IMR-90 (cell line): ENCODE measurements at regions not wholly inside any gene's neighbourhood (a gene's known extent, or its start where the extent isn't known, plus 50 kb on each side); places are given as distances from the start of the nearest gene placed in this dataset.

Source experiments
- ATAC-seq: fragments of 200-7000 bp; cut with Tn5 transposase; 2 replicates; pipeline ENCODE4 v1.9.1; 2020; ENCODE audit warnings: low read depth, mild to moderate bottlenecking, moderate library complexity
- BruUV-seq: library from RNA; stranded (reverse); fragments of 400-500 nt; replicated peaks from 2 replicates; lab custom pipeline; 2021; lab: Mats Ljungman, UMichigan
- CTCF ChIA-PET: fragments of 300-600 bp; formaldehyde crosslinking; extraction: SDS; loops from one replicate; lab custom pipeline; 2021; ENCODE audit warnings: antibody characterized with exemption; lab: Yijun Ruan, JAX
- POLR2A ChIA-PET: fragments of 300-600 bp; sonication (Branson Sonifier 250); formaldehyde crosslinking; loops from one replicate; lab custom pipeline; 2022; ENCODE audit warnings: antibody characterized with exemption; ENCODE audit not compliant: unreplicated experiment; lab: Charles Lee
- DNase-seq: peaks from one replicate; pipeline ENCODE4 v3.0.0; 2013
- H2AFZ ChIP-seq: replicated peaks from 2 replicates; pipeline ENCODE3; 2013; ENCODE audit warnings: low read length, mild to moderate bottlenecking; ENCODE audit not compliant: poor library complexity
- H2AK5ac ChIP-seq: 2 replicates; pipeline ENCODE4 v1.6.1; 2013; ENCODE audit warnings: low read depth, low read length, inconsistent platforms
- H2AK9ac ChIP-seq: replicated peaks from 2 replicates; pipeline ENCODE3; 2013; ENCODE audit warnings: mild to moderate bottlenecking, low read depth, low read length, moderate library complexity; ENCODE audit not compliant: poor library complexity
- H2BK120ac ChIP-seq: 2 replicates; pipeline ENCODE4 v1.6.1; 2013; ENCODE audit warnings: low read depth, low read length, inconsistent platforms
- H2BK15ac ChIP-seq: 3 replicates; pipeline ENCODE4 v1.6.1; 2013; ENCODE audit warnings: low read depth, low read length, inconsistent platforms
- H2BK20ac ChIP-seq: 2 replicates; pipeline ENCODE4 v1.6.1; 2013; ENCODE audit warnings: low read depth, mild to moderate bottlenecking, inconsistent platforms, low read length, moderate library complexity
- H2BK5ac ChIP-seq: 2 replicates; pipeline ENCODE4 v1.6.1; 2013; ENCODE audit warnings: mild to moderate bottlenecking, low read depth, low read length, inconsistent platforms; ENCODE audit not compliant: poor library complexity, severe bottlenecking
- H3K14ac ChIP-seq: replicated peaks from 2 replicates; pipeline ENCODE4 v1.6.1; 2013; ENCODE audit warnings: low read depth, low read length, inconsistent platforms
- H3K18ac ChIP-seq: 2 replicates; pipeline ENCODE4 v1.6.1; 2013; ENCODE audit warnings: low read depth, low read length, control low read depth
- H3K23ac ChIP-seq: 2 replicates; pipeline ENCODE4 v1.6.1; 2013; ENCODE audit warnings: low read depth, low read length, inconsistent platforms
- H3K27ac ChIP-seq: 2 replicates; pipeline ENCODE4 v1.5.1; 2013; ENCODE audit warnings: mild to moderate bottlenecking, control low read depth, low read length; ENCODE audit not compliant: insufficient read depth
- H3K27me3 ChIP-seq: 2 replicates; pipeline ENCODE4 v1.6.1; 2013; ENCODE audit warnings: low read length; ENCODE audit not compliant: control insufficient read depth, insufficient read depth
- H3K36me3 ChIP-seq: 2 replicates; pipeline ENCODE4 v1.6.1; 2013; ENCODE audit warnings: low read length, mixed read lengths; ENCODE audit not compliant: control insufficient read depth, insufficient read depth
- H3K4ac ChIP-seq: 2 replicates; pipeline ENCODE4 v1.6.1; 2013; ENCODE audit warnings: low read depth, low read length, inconsistent platforms
- H3K4me1 ChIP-seq: 2 replicates; pipeline ENCODE4 v1.6.1; 2013; ENCODE audit warnings: low read length, mixed read lengths; ENCODE audit not compliant: control insufficient read depth, insufficient read depth
- H3K4me2 ChIP-seq: 2 replicates; pipeline ENCODE4 v1.6.1; 2013; ENCODE audit warnings: low read depth, mild to moderate bottlenecking, control low read depth, low read length, moderate library complexity
- H3K4me3 ChIP-seq: 2 replicates; pipeline ENCODE4 v1.5.1; 2013; ENCODE audit warnings: low read depth, mild to moderate bottlenecking, control low read depth, low read length, moderate library complexity; ENCODE audit not compliant: insufficient read depth
- H3K56ac ChIP-seq: 2 replicates; pipeline ENCODE4 v1.6.1; 2013; ENCODE audit warnings: low read length, inconsistent platforms; ENCODE audit not compliant: insufficient read depth; ENCODE audit errors: extremely low read depth
- H3K79me1 ChIP-seq, 2 experiments: 2 replicates each; pipeline ENCODE4 v1.6.1; 2013; ENCODE audit warnings: low read length in 2 of 2, inconsistent platforms in 1 of 2, low read depth in 1 of 2
- H3K9ac ChIP-seq: 2 replicates; pipeline ENCODE4 v1.6.1; 2013; ENCODE audit warnings: low read depth, low read length, control low read depth
- H3K9me1 ChIP-seq: 2 replicates; pipeline ENCODE4 v1.6.1; 2013; ENCODE audit warnings: low read length, inconsistent platforms; ENCODE audit not compliant: insufficient read depth
- H3K9me3 ChIP-seq: 2 replicates; pipeline ENCODE4 v1.6.1; 2013; ENCODE audit warnings: low read length; ENCODE audit not compliant: control insufficient read depth, insufficient read depth
- H4K20me1 ChIP-seq: 2 replicates; pipeline ENCODE4 v1.6.1; 2013; ENCODE audit warnings: low read length, inconsistent platforms; ENCODE audit not compliant: insufficient read depth
- H4K5ac ChIP-seq: 2 replicates; pipeline ENCODE4 v1.6.1; 2013; ENCODE audit warnings: mild to moderate bottlenecking, low read depth, low read length, control low read depth
- H4K8ac ChIP-seq, 2 experiments: 2 replicates each; pipeline ENCODE4 v1.6.1; 2013; ENCODE audit warnings: low read depth in 2 of 2, low read length in 2 of 2, control low read depth in 1 of 2, inconsistent platforms in 1 of 2
- H4K91ac ChIP-seq: 2 replicates; pipeline ENCODE4 v1.6.1; 2013; ENCODE audit warnings: low read depth, low read length, inconsistent platforms; ENCODE audit not compliant: insufficient read depth
- BHLHE40 ChIP-seq: fragments of 150-350 bp; IDR thresholded peaks from 2 replicates; pipeline ENCODE4 v1.6.1; 2016; ENCODE audit warnings: mild to moderate bottlenecking, low read depth, low read length
- CEBPB ChIP-seq: IDR thresholded peaks from 2 replicates; pipeline ENCODE4 v1.6.1; 2012; ENCODE audit warnings: low read depth, low read length, improper control_type of control experiment
- CHD1 ChIP-seq: IDR thresholded peaks from 2 replicates; pipeline ENCODE4 v1.6.1; 2012; ENCODE audit warnings: low read depth, low read length, improper control_type of control experiment
- FOS ChIP-seq: fragments of 150-350 bp; IDR thresholded peaks from 2 replicates; pipeline ENCODE4 v1.6.1; 2016; ENCODE audit warnings: low read depth, low read length
- MAFK ChIP-seq: IDR thresholded peaks from 2 replicates; pipeline ENCODE4 v1.6.1; 2012; ENCODE audit warnings: low read depth, low read length, improper control_type of control experiment
- MAZ ChIP-seq: IDR thresholded peaks from 2 replicates; pipeline ENCODE4 v1.6.1; 2012; ENCODE audit warnings: low read depth, mild to moderate bottlenecking, low read length, improper control_type of control experiment, moderate library complexity, borderline replicate concordance
- MXI1 ChIP-seq: IDR thresholded peaks from 2 replicates; pipeline ENCODE4 v1.6.1; 2012; ENCODE audit warnings: low read depth, mild to moderate bottlenecking, low read length, moderate library complexity, borderline replicate concordance
- NFE2L2 ChIP-seq: fragments of 150-350 bp; IDR thresholded peaks from 2 replicates; pipeline ENCODE4 v1.6.1; 2016; ENCODE audit warnings: low read depth, mild to moderate bottlenecking, low read length
- POLR2A ChIP-seq: IDR thresholded peaks from 2 replicates; pipeline ENCODE4 v1.6.1; 2012; ENCODE audit warnings: mild to moderate bottlenecking, low read depth, low read length
- RAD21 ChIP-seq: IDR thresholded peaks from 2 replicates; pipeline ENCODE4 v1.6.1; 2012; ENCODE audit warnings: low read length, improper control_type of control experiment
- RCOR1 ChIP-seq: IDR thresholded peaks from 2 replicates; pipeline ENCODE4 v1.6.1; 2012; ENCODE audit warnings: mild to moderate bottlenecking, low read length, improper control_type of control experiment; ENCODE audit not compliant: insufficient replicate concordance
- RFX5 ChIP-seq: IDR thresholded peaks from 2 replicates; pipeline ENCODE4 v1.8.0; 2012; ENCODE audit warnings: low read depth, mild to moderate bottlenecking, low read length, moderate library complexity
- SMC3 ChIP-seq: fragments of 150-350 bp; IDR thresholded peaks from 2 replicates; pipeline ENCODE4 v1.6.1; 2016; ENCODE audit warnings: low read depth, mild to moderate bottlenecking, antibody characterized with exemption, low read length, moderate library complexity
- WGBS, 2 experiments: methylation state at CpG; one replicate each; pipeline versions ENCODE4 v1.1.5 to v1.1.7; 2013; ENCODE audit warnings: missing lambda C conversion rate in 2 of 2; ENCODE audit not compliant: insufficient read length in 1 of 2; ENCODE audit errors: extremely low coverage in 2 of 2; 5-methylcytosine and 5-hydroxymethylcytosine counted together
- dilution Hi-C: fragments of 300-500 bp; cut with HindIII; formaldehyde crosslinking; loops from one replicate; pipeline ENCODE4 v1.14.3; 2018; ENCODE audit warnings: low sequenced_read_pairs; ENCODE audit not compliant: unreplicated experiment
- in situ Hi-C: fragments of 300-500 bp; cut with MboI; formaldehyde crosslinking; loops from 3 replicates; pipeline ENCODE4 v1.14.3; 2019; ENCODE audit warnings: low sequenced_read_pairs, inconsistent platforms, mixed read lengths
- intact Hi-C: fragments of 100-400 bp; cut with micrococcal nuclease; formaldehyde crosslinking; loops from 2 replicates; pipeline ENCODE4 v1.10.0; 2022
- TF ChIP-seq, protein P1 (sequence below): fragments of 150-350 bp; IDR thresholded peaks from 2 replicates; pipeline ENCODE4 v1.6.1; 2016; ENCODE audit warnings: low read depth, mild to moderate bottlenecking, low read length, moderate library complexity, borderline replicate concordance
- TF ChIP-seq, protein P2 (sequence below): conservative IDR thresholded peaks from 2 replicates; pipeline ENCODE4 v1.5.1; 2012; ENCODE audit warnings: mild to moderate bottlenecking, low read depth, low read length, improper control_type of control experiment
- TF ChIP-seq, protein P3 (sequence below): fragments of 150-350 bp; IDR thresholded peaks from 2 replicates; pipeline ENCODE4 v1.6.1; 2017; ENCODE audit warnings: mild to moderate bottlenecking, antibody characterized with exemption, low read length, low read depth

DNA sequence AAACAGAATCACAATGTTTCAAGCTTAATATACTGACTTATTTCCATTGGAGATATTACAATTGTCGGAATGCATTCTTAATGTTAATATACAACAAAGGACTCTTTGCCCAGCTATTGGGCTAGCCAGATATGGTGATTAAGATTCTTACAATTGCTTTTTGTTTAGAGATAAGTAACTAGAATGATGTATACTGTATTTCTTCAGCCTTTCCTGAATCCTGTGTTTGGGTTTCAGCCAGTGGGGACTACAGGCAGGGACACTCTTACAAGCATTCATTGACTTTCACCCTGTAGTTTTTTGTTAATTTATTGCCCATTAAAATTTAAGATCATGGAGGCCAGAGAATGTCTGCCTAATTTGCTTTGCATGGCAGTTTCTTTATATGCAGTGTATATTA lies 254.1 kb upstream of the TMEFF2 start:
- CTCF ChIA-PET, result no interaction called here

More for the DNA sequence above, 254.1 kb upstream of the TMEFF2 start:
- no TSS peak for BruUV-seq
- Histone ChIP-seq H3K14ac (no peak overlapping the region), H3K4me2 (no peak overlapping the region), H3K9me1 (no peaks in the 10 kb centered on the region), H4K8ac (no peak overlapping the region), H3K27me3 (no peaks in the 10 kb centered on the region), H4K91ac (no peak overlapping the region), H2BK5ac (no peak overlapping the region), H3K79me1 (no peaks in the 10 kb centered on the region), H2AK9ac (no peak overlapping the region), H4K20me1 (no peaks in the 10 kb centered on the region), H2BK20ac (no peak overlapping the region), H3K23ac (no peak overlapping the region), H3K9ac (no peak overlapping the region), H3K4me3 (no peak overlapping the region), H3K4me1 (no peaks in the 10 kb centered on the region), H4K5ac (no peak overlapping the region), H2AK5ac (no peak overlapping the region), H3K36me3 (no peaks in the 10 kb centered on the region), H3K27ac (no peak overlapping the region), H2AFZ (no peak overlapping the region), H3K4ac (no peak overlapping the region), H3K18ac (no peak overlapping the region), H3K56ac (no peak overlapping the region), H3K9me3 (peaks cover 5% of the 10 kb centered on the region; the same call in 1 of the 2 replicates), H2BK120ac (no peak overlapping the region), H2BK15ac (no peak overlapping the region)
- in situ Hi-C loops, result no loop called here
- ATAC-seq (no peak), DNase-seq (no peak)
- WGBS, 2 experiments, result no CpG with 5 or more reads among the region's 1 CpG
- TF ChIP-seq CHD1, result no peak
- TF ChIP-seq, protein P1, sequence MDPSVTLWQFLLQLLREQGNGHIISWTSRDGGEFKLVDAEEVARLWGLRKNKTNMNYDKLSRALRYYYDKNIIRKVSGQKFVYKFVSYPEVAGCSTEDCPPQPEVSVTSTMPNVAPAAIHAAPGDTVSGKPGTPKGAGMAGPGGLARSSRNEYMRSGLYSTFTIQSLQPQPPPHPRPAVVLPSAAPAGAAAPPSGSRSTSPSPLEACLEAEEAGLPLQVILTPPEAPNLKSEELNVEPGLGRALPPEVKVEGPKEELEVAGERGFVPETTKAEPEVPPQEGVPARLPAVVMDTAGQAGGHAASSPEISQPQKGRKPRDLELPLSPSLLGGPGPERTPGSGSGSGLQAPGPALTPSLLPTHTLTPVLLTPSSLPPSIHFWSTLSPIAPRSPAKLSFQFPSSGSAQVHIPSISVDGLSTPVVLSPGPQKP, result no peak
- no peak for TF ChIP-seq BHLHE40
- TF ChIP-seq RCOR1, result no peak
- no peak for TF ChIP-seq CEBPB
- TF ChIP-seq MAZ, result no peak
- TF ChIP-seq, protein P2, sequence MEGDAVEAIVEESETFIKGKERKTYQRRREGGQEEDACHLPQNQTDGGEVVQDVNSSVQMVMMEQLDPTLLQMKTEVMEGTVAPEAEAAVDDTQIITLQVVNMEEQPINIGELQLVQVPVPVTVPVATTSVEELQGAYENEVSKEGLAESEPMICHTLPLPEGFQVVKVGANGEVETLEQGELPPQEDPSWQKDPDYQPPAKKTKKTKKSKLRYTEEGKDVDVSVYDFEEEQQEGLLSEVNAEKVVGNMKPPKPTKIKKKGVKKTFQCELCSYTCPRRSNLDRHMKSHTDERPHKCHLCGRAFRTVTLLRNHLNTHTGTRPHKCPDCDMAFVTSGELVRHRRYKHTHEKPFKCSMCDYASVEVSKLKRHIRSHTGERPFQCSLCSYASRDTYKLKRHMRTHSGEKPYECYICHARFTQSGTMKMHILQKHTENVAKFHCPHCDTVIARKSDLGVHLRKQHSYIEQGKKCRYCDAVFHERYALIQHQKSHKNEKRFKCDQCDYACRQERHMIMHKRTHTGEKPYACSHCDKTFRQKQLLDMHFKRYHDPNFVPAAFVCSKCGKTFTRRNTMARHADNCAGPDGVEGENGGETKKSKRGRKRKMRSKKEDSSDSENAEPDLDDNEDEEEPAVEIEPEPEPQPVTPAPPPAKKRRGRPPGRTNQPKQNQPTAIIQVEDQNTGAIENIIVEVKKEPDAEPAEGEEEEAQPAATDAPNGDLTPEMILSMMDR, result no peak
- no peak for TF ChIP-seq MAFK
- TF ChIP-seq POLR2A, result no peak
- TF ChIP-seq FOS, result no peak
- TF ChIP-seq, protein P3, sequence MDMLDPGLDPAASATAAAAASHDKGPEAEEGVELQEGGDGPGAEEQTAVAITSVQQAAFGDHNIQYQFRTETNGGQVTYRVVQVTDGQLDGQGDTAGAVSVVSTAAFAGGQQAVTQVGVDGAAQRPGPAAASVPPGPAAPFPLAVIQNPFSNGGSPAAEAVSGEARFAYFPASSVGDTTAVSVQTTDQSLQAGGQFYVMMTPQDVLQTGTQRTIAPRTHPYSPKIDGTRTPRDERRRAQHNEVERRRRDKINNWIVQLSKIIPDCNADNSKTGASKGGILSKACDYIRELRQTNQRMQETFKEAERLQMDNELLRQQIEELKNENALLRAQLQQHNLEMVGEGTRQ, result no peak
- TF ChIP-seq MXI1, result no peak
- no peak for TF ChIP-seq NFE2L2
- TF ChIP-seq RAD21, result no peak
- TF ChIP-seq SMC3, result no peak
- no peak for TF ChIP-seq RFX5
- POLR2A ChIA-PET, result no interaction called here
- dilution Hi-C loops, result no loop called here
- intact Hi-C loops, result no loop called here
